GM12872 (cell line): ENCODE measurements at regions not wholly inside any gene's neighbourhood (a gene's known extent, or its start where the extent isn't known, plus 50 kb on each side); places are given as distances from the start of the nearest gene placed in this dataset.

Source experiments
- TF ChIP-seq, protein P1 (sequence below): IDR thresholded peaks from 3 replicates; pipeline ENCODE4 v1.5.1; 2011; ENCODE audit warnings: low read depth, mild to moderate bottlenecking, low read length, moderate library complexity; ENCODE audit not compliant: insufficient read depth

DNA sequence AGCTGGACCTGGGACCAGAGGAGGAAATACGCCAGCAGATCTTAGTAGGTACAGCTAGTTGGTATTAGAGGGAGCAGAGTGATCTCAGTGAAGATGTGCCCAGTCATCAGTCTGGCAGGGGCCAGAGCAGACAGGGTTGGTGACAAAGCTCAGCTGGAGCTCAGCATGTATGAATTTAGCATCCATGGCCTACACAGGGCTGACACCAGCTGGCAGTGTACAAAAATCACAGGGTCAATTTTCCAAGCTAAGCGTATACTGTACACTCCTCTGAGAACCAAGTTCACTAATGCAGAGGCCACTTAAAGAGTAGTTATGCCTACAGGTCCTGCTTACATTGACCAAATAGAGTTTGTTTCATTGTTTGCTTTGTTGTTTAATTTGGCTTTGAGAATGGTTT is 146.6 kb downstream of the SLC24A2 start:
- TF ChIP-seq, protein P1, sequence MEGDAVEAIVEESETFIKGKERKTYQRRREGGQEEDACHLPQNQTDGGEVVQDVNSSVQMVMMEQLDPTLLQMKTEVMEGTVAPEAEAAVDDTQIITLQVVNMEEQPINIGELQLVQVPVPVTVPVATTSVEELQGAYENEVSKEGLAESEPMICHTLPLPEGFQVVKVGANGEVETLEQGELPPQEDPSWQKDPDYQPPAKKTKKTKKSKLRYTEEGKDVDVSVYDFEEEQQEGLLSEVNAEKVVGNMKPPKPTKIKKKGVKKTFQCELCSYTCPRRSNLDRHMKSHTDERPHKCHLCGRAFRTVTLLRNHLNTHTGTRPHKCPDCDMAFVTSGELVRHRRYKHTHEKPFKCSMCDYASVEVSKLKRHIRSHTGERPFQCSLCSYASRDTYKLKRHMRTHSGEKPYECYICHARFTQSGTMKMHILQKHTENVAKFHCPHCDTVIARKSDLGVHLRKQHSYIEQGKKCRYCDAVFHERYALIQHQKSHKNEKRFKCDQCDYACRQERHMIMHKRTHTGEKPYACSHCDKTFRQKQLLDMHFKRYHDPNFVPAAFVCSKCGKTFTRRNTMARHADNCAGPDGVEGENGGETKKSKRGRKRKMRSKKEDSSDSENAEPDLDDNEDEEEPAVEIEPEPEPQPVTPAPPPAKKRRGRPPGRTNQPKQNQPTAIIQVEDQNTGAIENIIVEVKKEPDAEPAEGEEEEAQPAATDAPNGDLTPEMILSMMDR = no peak

DNA sequence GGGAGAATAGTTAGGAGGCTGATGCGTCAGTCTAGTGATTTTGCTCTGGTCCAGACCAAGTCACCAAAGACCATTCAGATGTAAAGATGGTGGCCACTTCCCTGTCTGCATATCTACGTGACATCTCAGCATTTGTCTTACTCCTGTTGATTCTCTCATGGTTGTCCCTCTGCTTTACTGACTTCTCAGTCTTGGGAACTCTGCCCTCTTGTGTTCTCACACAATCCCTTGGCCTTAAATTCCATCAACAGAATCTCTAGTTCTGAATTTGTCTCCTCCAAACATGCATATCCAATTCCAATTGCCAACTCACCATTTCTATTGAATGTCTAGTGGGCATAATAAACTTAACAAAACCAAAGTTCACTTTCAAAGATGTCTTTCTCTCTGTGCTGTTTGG is 147.8 kb downstream of the SLC24A2 start:
- TF ChIP-seq, protein P1 = no peak

- TF ChIP-seq, protein P1 = no peak
These were observed 148.8 kb downstream of the SLC24A2 start for GRCh38 chr9:19640014-19640413.

- TF ChIP-seq, protein P1 = no peak
These were observed 151.8 kb downstream of the SLC24A2 start for GRCh38 chr9:19637084-19637483.

- TF ChIP-seq, protein P1 = no peak
These were observed 154.0 kb downstream of the SLC24A2 start for GRCh38 chr9:19634881-19635280.

DNA sequence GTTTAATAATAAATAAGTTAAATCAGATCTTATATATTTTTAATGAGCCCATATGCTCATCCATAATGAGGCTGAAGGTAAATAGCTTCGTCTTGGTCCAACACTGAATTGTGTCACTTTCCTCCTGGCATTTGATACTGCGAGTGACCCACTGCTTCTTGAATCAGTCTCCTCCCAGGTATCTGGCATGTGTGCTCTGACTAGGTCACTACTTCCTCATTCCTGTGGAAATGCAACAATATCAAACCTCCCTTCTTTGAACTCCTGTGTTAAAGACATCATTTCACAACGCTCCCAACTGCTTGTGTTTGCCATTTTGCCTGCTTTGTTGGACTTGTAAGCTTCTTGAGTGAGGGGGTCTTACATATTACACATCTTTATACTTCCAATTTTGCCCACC is 157.7 kb downstream of the SLC24A2 start:
- TF ChIP-seq, protein P1 = no peak

DNA sequence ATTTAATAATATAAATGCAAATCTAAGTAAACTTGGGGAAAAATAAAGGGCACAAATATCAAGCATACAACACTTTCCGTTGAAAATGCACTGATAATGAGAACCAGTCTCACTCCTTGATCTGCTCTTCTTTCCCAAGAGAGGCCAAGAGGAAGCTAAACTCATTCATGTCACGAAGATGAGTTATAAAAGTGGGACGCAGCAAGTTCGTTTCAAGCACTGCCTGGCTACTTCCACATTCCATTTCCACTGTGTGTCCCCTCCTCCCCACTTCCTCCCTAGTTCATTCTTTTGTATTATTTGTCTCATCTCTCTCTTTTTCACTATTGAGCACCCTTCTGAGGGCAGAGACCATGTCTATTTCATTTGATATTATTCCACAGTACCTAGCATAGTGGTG is 158.1 kb downstream of the SLC24A2 start:
- TF ChIP-seq, protein P1 = no peak

GRCh38 chr9:19629488-19629887 is 159.3 kb downstream of the SLC24A2 start:
- TF ChIP-seq, protein P1 = no peak
